A172 (cell line): ENCODE measurements at regions not wholly inside any gene's neighbourhood (a gene's known extent, or its start where the extent isn't known, plus 50 kb on each side); places are given as distances from the start of the nearest gene placed in this dataset.
"Not testable (repeated sequence)": the region's sequence is repeated elsewhere in the genome, so short reads cannot be mapped to it uniquely, and the experiment has no call there.

Experiments used
- DNase-seq: peaks from one replicate; pipeline ENCODE4 v3.0.0-alpha.2; 2015; ENCODE audit warnings: low spot score

- DNase-seq, result not testable (repeated sequence)
Observed at GRCh38 chr2:85941490-85941889, 52.7 kb upstream of the ST3GAL5 start.

- no peak for DNase-seq
Observed at GRCh38 chr2:85939131-85939530, 50.3 kb upstream of the ST3GAL5 start.
